Common myeloid progenitor, CD34-positive (primary cell): ENCODE measurements at regions not wholly inside any gene's neighbourhood (a gene's known extent, or its start where the extent isn't known, plus 50 kb on each side); places are given as distances from the start of the nearest gene placed in this dataset.

Experiments
- CTCF ChIA-PET: fragments of 350-600 bp; sonication (Branson Sonifier 250); formaldehyde crosslinking; loops from one replicate; lab custom pipeline; 2021; ENCODE audit warnings: antibody characterized with exemption; lab: Charles Lee
- POLR2A ChIA-PET: fragments of 350-600 bp; sonication (Branson Sonifier 250); formaldehyde crosslinking; loops from one replicate; lab custom pipeline; 2021; ENCODE audit warnings: antibody characterized with exemption; lab: Charles Lee
- DNase-seq, 3 donors: peaks; one replicate each; pipeline versions ENCODE4 v3.0.0 to v3.0.0-alpha.2; 2013
- H3K27ac ChIP-seq, 2 experiments: 1 replicate in 1 of 2; 2 replicates in 1 of 2; pipeline ENCODE4 v1.7.0; 2013; ENCODE audit warnings: inconsistent platforms in 2 of 2, low read length in 2 of 2, mild to moderate bottlenecking in 2 of 2, low read depth in 1 of 2, moderate library complexity in 1 of 2; ENCODE audit not compliant: severe bottlenecking in 2 of 2, insufficient read depth in 1 of 2, poor library complexity in 1 of 2
- H3K27me3 ChIP-seq, 5 experiments: replicated peaks in 2 of 5; 1 replicate in 3 of 5; 2 replicates in 2 of 5; pipeline versions ENCODE4 v1.6.1 to v1.7.0; 2013; ENCODE audit warnings: low read length in 4 of 5, mild to moderate bottlenecking in 2 of 5, moderate library complexity in 2 of 5, inconsistent platforms in 1 of 5; ENCODE audit not compliant: insufficient read depth in 5 of 5, control insufficient read depth in 4 of 5
- H3K36me3 ChIP-seq, 4 experiments: 1 replicate in 2 of 4; 2 replicates in 2 of 4; pipeline versions ENCODE4 v1.6.1 to v1.7.0; 2013; ENCODE audit warnings: low read length in 3 of 4, control low read depth in 1 of 4, mild to moderate bottlenecking in 1 of 4; ENCODE audit not compliant: control insufficient read depth in 4 of 4, insufficient read depth in 4 of 4
- H3K4me1 ChIP-seq, 4 experiments: 1 replicate in 3 of 4; 2 replicates in 1 of 4; pipeline versions ENCODE4 v1.6.1 to v1.7.1; 2013; ENCODE audit warnings: low read length in 3 of 4, mild to moderate bottlenecking in 3 of 4, control low read depth in 1 of 4, inconsistent platforms in 1 of 4, moderate library complexity in 1 of 4; ENCODE audit not compliant: control insufficient read depth in 4 of 4, insufficient read depth in 4 of 4; ENCODE audit errors: control extremely low read depth in 1 of 4
- H3K4me3 ChIP-seq, 7 experiments: 1 replicate in 4 of 7; 2 replicates in 3 of 7; pipeline versions ENCODE4 v1.5.1 to v1.7.0; 2013; ENCODE audit warnings: mild to moderate bottlenecking in 7 of 7, low read length in 6 of 7, moderate library complexity in 6 of 7, inconsistent platforms in 2 of 7, low read depth in 2 of 7, control low read depth in 1 of 7; ENCODE audit not compliant: insufficient read depth in 4 of 7, control insufficient read depth in 1 of 7; ENCODE audit errors: extremely low read depth in 1 of 7
- H3K9me3 ChIP-seq, 5 experiments: 1 replicate in 4 of 5; 2 replicates in 1 of 5; pipeline versions ENCODE4 v1.6.1 to v1.7.1; 2013; ENCODE audit warnings: low read length in 4 of 5, mild to moderate bottlenecking in 2 of 5, inconsistent platforms in 1 of 5, low read depth in 1 of 5, moderate library complexity in 1 of 5; ENCODE audit not compliant: control insufficient read depth in 4 of 5, insufficient read depth in 2 of 5; ENCODE audit errors: control extremely low read depth in 1 of 5
- WGBS: methylation state at CpG from one replicate; pipeline ENCODE4 v1.1.5; 2013; ENCODE audit not compliant: insufficient coverage; 5-methylcytosine and 5-hydroxymethylcytosine counted together

DNA sequence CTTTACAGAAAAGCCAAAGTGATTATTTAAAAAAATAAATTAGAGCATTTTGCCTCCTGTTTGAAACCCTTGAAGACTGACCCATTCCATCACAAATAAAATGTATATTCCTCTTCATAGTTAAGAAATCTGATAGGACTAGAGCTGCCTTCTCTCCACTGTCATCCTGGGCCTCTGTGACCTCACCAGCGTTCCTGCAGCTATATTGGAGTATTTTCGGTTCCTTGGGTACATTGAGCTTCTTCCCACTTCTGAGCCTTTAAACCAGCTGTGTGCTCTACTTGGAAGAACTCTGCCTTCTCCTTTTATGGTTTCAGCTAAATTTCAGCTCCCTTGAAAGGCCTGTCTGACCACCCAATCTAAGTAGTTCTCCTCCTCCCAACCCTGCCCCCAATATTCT, 99.1 kb upstream of the ABCA1 start:
- CTCF ChIA-PET, result interaction anchor here (0.7 to 1.2 kb wide), 2 partner anchors 12 to 17 kb away, joined by 3 read pairs; no protein-coding TSS in a partner anchor
- Histone ChIP-seq H3K4me1 (no peaks in the 10 kb centered on the region), H3K27ac (no peak overlapping the region), H3K27me3 (no peaks in the 10 kb centered on the region), H3K4me3 (no peak overlapping the region), H3K36me3 (no peaks in the 10 kb centered on the region), H3K9me3 (no peaks in the 10 kb centered on the region)
- POLR2A ChIA-PET, result no interaction called here
- DNase-seq, result no peak
- 100% methylated on average over 2 of the region's 2 CpGs for WGBS

DNA sequence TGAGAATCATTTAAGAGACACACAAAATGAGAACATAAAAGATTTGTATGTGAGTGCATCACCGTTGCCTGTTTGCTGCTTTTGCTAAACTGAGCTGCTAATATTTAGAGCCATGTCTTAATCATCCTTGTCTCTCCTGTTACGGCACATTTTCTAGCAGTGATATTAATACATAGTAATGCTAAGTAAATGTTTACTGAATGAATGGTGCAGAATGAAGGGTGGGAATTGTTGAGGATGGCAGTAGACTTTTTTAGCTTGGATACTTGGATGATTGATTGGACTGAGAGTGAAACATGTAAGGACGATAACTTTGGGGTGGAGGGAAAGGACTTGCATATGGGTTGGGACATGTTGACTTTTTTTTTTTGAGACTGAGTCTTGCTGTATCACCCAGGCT, 102.3 kb upstream of the ABCA1 start:
- POLR2A ChIA-PET, result no interaction called here

DNA sequence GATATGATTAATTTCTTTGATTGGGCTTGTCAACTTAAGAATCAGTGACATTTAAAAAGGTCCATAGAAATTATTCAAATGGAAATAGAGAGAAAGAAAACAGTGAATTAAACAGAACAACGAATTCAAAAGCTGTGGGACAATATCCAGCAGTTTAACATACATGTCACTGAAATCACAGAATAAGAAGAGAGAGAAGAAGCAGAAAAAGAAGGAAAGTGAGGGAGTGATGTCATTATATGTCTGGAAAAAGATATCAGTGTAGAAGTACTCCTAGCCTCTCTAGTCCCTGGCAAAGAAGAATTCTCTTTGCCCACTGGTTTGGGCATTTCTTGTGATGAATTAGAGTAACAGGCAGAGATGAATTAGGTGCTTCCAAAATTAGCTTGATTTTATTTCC, 109.2 kb upstream of the ABCA1 start:
- peaks cover 0 to 11% (median 4%) of the 10 kb centered on the region in 5 experiments for H3K9me3 ChIP-seq
- no peak for DNase-seq
- H3K4me1 ChIP-seq, result no peaks in the 10 kb centered on the region
- CTCF ChIA-PET, result interaction anchor here (1.1 kb wide), 1 partner anchor 85 kb away, joined by 3 read pairs; no protein-coding TSS in a partner anchor
- no peaks in the 10 kb centered on the region for H3K27me3 ChIP-seq
- WGBS, result no CpG with 5 or more reads among the region's 1 CpG
- POLR2A ChIA-PET, result no interaction called here
- no peak overlapping the region for H3K27ac ChIP-seq
- no peaks in the 10 kb centered on the region for H3K36me3 ChIP-seq
- no peak overlapping the region for H3K4me3 ChIP-seq

More for the DNA sequence above, 102.3 kb upstream of the ABCA1 start:
- no peak for DNase-seq
- WGBS, result 100% methylated on average over 1 of the region's 3 CpGs
- no peaks in the 10 kb centered on the region for H3K4me1 ChIP-seq
- no peak overlapping the region for H3K27ac ChIP-seq
- no peaks in the 10 kb centered on the region for H3K27me3 ChIP-seq
- CTCF ChIA-PET, result no interaction called here
- H3K4me3 ChIP-seq, result no peak overlapping the region
- H3K9me3 ChIP-seq, result peaks cover 0 to 4% (median 2%) of the 10 kb centered on the region in 5 experiments
- no peaks in the 10 kb centered on the region for H3K36me3 ChIP-seq

DNA sequence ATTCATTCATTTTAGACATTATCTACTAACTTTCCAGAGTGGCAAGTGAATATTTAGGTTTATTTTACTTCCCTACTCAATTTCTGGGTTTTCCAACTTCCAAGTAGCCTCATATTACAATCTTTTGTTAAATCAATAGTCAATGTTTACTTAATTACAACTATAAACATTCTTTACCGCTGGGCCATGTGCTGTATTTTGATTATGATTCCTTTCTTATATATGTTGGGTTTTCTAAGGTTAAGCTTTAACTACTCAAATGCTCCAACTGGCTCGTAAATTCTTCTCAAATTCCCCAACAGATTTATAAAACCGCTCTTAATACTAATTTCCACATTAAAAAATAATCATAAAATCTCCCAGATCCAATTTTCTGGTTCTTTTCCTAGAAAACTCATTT, 110.1 kb upstream of the ABCA1 start:
- H3K27me3 ChIP-seq, result no peaks in the 10 kb centered on the region
- peaks cover 0 to 11% (median 4%) of the 10 kb centered on the region in 5 experiments for H3K9me3 ChIP-seq
- ChIA-PET CTCF (interaction anchor here (1.1 kb wide), 1 partner anchor 84 kb away, joined by 3 read pairs; no protein-coding TSS in a partner anchor), POLR2A (no interaction called here)
- H3K27ac ChIP-seq, result no peak overlapping the region
- no peak for DNase-seq
- 100% methylated on average over 2 of the region's 3 CpGs for WGBS
- no peak overlapping the region for H3K4me3 ChIP-seq
- no peaks in the 10 kb centered on the region for H3K4me1 ChIP-seq
- H3K36me3 ChIP-seq, result no peaks in the 10 kb centered on the region

DNA sequence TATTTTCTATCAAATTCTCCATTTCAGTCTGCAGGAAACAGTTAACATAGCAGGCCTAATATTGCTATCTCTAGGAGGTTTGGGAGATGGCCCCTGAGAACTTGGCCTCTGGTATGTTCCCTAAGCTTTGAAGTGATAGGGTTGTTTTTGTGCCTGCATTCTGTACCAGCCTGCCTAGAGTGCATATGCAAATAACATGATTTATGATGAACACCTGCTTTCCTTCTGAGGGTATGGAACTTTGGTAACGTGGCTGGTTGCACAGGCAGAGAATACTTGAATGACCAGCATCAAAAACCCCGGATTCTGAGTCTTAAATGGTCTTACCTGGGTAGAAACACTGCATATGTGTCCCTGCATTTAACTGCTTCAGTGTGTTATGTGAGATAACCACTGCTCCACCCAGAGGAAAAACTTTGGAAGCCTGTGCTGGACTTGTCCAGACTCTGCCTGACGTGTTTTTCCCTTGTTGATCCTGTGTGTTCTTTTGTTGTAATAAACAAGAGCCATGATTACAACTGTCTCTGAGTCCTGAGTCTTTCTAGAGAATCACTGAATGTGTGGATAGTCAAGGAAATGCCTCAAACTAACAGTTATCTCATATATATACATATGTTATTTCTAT, 111.3 kb upstream of the ABCA1 start:
- H3K27ac ChIP-seq, result no peak overlapping the region
- POLR2A ChIA-PET, result no interaction called here
- WGBS, result 80% methylated on average over 2 of the region's 3 CpGs
- H3K4me1 ChIP-seq, result no peaks in the 10 kb centered on the region
- CTCF ChIA-PET, result no interaction called here
- DNase-seq, result no peak
- H3K36me3 ChIP-seq, result no peaks in the 10 kb centered on the region
- no peaks in the 10 kb centered on the region for H3K27me3 ChIP-seq
- no peak overlapping the region for H3K4me3 ChIP-seq
- peaks cover 0 to 9% (median 2%) of the 10 kb centered on the region in 5 experiments for H3K9me3 ChIP-seq

DNA sequence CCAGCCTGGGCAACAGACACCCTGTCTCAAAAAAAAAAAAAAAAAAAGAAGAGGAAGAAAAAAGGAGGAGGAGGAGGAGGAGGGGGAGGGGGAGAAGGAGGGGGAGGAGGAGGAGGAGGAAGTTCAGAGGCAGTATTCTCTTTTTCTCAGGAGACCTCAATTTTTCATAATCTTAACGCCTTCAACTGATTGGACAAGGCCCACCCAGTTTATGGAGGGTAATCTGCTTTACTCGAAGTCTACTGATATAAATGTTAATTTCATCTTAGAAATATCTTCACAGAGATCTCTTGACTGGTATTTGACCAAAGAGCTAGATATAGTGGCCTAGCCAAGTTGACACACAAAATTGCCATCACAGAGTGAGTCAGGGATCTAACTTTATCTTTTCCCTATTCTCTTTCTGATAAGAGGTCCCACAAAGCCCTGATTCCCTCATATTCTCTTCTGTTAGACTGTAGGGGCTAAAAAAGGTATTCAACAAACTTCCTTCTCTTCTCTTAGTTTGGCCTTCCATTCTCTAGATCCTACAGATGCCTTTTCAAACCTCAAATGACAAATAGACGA, 115.5 kb upstream of the ABCA1 start:
- ChIA-PET CTCF (no interaction called here), POLR2A (no interaction called here)
- no peaks in the 10 kb centered on the region for H3K36me3 ChIP-seq
- WGBS, result no CpG with 5 or more reads among the region's 3 CpGs
- no peak overlapping the region for H3K27ac ChIP-seq
- no peak overlapping the region for H3K4me3 ChIP-seq
- H3K27me3 ChIP-seq, result no peaks in the 10 kb centered on the region
- no peak for DNase-seq
- no peaks in the 10 kb centered on the region for H3K4me1 ChIP-seq
- peaks cover 0 to 2% (median 0%) of the 10 kb centered on the region in 5 experiments for H3K9me3 ChIP-seq

DNA sequence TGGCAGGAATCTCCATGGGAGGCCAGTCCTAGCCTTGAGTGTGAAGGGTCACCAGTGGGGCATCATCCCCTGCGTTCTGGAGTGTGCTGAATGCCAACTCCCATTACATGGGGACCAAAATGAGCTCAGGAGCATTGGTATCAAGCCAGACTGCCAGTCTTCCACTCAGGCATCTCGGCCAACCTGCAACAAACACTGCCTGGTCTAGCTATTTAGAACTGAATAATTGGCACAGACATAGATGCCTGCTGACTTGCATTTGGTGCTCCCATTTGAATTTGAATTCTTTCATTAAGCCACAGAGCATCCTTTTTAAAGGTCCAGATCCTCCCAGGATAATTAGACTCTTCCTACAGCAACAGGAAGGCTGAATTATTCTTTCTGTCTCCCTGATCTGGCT, 116.6 kb upstream of the ABCA1 start:
- WGBS, result 85% methylated on average over 2 of the region's 2 CpGs
- H3K4me3 ChIP-seq, result no peak overlapping the region
- peaks cover 0 to 2% (median 0%) of the 10 kb centered on the region in 5 experiments for H3K9me3 ChIP-seq
- H3K36me3 ChIP-seq, result no peaks in the 10 kb centered on the region
- POLR2A ChIA-PET, result no interaction called here
- CTCF ChIA-PET, result no interaction called here
- H3K27me3 ChIP-seq, result no peaks in the 10 kb centered on the region
- H3K27ac ChIP-seq, result no peak overlapping the region
- H3K4me1 ChIP-seq, result no peaks in the 10 kb centered on the region
- DNase-seq, result no peak
